ENCODE measurements at regions not wholly inside any gene's neighbourhood (a gene's known extent, or its start where the extent isn't known, plus 50 kb on each side); places are given as distances from the start of the nearest gene placed in this dataset.
"Not testable (repeated sequence)": the region's sequence is repeated elsewhere in the genome, so short reads cannot be mapped to it uniquely, and the experiment has no call there.

DNA sequence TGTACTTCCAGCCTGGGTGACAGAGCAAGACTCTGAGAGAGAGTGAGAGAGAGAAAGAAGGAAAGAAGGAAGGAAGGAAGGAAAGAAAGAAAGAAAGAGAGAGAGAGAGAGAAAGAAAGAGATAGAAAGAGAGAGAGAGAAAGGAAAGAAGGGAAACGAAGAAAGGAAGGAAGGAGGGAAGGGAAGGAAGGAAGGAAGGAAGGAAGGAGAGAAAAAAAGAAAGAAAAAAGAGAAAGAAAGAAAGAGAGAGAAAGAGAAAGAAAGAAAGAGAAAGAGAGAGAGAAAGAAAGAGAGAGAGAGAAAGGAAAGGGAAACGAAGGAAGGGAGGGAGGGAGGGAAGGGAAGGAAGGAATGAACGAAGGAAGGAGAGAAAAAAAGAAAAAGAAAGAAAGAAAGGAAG is 238.6 kb downstream of the ASMT start:
- TF ChIP-seq, protein P1, sequence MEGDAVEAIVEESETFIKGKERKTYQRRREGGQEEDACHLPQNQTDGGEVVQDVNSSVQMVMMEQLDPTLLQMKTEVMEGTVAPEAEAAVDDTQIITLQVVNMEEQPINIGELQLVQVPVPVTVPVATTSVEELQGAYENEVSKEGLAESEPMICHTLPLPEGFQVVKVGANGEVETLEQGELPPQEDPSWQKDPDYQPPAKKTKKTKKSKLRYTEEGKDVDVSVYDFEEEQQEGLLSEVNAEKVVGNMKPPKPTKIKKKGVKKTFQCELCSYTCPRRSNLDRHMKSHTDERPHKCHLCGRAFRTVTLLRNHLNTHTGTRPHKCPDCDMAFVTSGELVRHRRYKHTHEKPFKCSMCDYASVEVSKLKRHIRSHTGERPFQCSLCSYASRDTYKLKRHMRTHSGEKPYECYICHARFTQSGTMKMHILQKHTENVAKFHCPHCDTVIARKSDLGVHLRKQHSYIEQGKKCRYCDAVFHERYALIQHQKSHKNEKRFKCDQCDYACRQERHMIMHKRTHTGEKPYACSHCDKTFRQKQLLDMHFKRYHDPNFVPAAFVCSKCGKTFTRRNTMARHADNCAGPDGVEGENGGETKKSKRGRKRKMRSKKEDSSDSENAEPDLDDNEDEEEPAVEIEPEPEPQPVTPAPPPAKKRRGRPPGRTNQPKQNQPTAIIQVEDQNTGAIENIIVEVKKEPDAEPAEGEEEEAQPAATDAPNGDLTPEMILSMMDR (IDR thresholded peaks at IDR 0.05; ENCODE audit: low read depth, low read length), result no peak
- DNase-seq (ENCODE audit: extremely low read depth, low read depth), result no peak

DNA sequence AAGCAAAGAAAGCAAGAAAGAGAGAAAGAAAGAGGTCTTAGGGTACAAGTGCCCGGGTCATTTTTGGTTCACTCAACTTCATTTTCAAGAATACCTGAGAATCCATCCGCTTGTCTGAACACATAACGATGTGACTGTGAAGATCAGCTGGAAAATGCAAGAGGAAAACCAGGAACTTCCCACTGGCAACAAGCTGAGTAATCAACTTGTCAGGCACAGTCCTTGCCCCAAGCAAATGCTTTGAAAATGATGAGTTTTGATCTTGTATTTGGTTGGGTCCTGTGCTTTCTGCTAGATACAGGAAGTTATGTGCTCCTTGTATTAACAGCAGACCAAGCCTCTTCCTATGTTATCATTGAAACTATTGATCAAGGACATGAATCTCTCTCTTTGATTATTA is 239.1 kb downstream of the ASMT start:
- no peak for DNase-seq (ENCODE audit: extremely low read depth, low read depth)
- TF ChIP-seq, protein P1 (IDR thresholded peaks at IDR 0.05; ENCODE audit: low read depth, low read length), result no peak

DNA sequence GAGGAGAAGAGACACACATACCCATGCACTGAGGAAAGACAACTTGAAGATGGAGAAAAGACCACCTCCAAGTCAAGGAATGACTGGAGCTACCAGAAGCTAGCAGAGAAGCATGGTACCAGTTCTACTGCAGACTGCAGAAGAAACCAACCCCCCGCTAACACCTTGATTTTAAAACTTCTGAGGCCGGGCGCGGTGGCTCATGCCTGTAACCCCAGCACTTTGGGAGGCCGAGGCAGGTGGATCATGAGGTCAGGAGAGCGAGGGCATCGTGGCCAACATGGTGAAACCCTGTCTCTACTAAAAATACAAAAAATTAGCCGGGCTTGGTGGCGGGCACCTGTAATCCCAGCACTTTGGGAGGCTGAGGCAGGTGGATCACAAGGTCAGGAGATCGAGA is 240.0 kb downstream of the ASMT start:
- DNase-seq (ENCODE audit: extremely low read depth, low read depth), result not testable (repeated sequence)

DNA sequence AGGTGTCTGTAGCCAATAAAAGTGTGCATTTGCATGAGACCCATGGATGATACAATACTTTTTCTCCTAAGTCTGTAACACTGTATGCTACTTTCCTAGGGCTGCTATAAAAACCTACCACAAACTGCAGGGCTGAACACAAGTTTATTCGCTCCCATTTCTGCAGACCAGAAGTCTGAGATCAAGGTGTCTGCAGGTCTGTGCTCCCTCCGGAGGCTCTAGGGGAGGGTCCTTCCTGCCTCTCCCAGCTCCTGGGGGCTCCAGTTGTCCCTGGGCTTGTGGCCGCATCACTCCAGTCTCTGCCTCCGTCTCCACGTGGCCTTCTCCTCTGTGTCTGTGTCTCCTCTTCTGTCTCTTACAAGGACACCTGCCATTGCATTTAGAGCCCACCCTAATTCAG is 244.4 kb downstream of the ASMT start:
- DNase-seq (ENCODE audit: extremely low read depth, low read depth), result not testable (repeated sequence)

DNA sequence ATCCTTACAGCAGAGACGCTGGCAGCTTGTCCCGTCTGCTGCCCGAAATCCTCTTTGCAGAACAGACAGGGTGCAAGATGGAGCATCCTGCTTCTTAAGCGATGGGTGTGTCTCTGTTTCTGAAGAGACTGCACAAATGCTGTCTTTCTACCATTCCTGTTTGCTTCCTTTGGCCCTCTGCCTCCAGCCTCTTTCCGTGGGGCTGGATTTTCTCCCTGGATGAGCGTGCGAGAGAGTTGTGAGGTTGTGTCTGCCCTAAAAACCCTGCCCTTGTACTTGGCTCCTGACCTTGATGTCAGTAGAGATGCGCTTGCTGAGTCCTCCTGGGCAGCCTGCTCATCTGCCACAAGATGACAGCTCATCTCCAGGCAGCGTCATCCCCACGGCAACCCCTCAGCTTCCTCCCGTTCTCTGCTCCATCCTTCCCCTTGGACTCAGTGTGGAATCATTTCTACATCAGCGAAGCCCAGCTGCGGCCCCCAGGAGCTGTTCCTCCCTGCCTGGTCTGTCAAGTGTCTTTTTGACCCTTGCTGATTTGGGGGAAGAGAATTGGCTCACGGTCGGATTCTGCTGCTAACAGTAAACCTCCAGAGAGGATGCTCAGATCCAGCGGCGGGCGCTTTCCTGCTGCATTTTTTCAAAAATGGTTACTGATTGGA is 246.2 kb downstream of the ASMT start:
- no peak for DNase-seq (ENCODE audit: extremely low read depth, low read depth)
- TF ChIP-seq, protein P1 (IDR thresholded peaks at IDR 0.05; ENCODE audit: low read depth, low read length), result no peak

DNA sequence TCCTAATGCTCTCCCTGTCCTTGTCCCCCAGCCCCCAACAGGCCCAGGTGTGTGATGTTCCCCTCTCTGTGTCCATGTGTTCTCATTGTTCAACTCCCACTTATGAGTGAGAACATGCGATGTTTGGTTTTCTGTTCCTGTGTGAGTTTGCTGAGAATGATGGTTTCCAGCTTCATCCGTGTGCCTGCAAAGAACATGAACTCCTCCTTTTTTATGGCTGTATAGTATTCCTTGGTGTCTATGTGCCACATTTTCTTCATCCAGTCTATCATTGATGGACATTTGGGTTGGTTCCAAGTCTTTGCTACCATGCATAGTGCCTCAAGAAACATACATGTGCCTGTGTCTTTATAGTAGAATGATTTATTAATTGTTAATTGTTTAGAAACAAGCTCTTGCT is 249.1 kb downstream of the ASMT start:
- DNase-seq (ENCODE audit: extremely low read depth, low read depth), result not testable (repeated sequence)

DNA sequence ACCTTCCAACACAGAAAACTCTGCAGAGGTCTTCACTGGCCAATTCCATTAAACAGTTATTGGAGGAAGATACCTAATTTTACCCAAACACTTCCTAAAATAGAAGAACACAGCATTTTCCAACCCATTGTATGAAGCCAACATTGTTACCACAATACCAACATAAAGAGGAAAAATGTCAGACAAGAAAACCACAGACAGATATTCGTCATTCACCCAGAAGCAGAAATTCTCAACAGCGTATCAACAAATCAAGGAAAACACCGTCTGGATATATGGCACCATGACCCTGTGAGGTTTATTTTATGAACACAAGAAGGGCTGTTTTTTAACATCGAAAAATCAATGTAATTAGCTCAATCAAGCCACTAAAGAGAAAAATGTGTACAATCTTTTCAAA is 255.6 kb downstream of the ASMT start:
- TF ChIP-seq, protein P1 (IDR thresholded peaks at IDR 0.05; ENCODE audit: low read depth, low read length), result no peak
- DNase-seq (ENCODE audit: extremely low read depth, low read depth), result no peak

DNA sequence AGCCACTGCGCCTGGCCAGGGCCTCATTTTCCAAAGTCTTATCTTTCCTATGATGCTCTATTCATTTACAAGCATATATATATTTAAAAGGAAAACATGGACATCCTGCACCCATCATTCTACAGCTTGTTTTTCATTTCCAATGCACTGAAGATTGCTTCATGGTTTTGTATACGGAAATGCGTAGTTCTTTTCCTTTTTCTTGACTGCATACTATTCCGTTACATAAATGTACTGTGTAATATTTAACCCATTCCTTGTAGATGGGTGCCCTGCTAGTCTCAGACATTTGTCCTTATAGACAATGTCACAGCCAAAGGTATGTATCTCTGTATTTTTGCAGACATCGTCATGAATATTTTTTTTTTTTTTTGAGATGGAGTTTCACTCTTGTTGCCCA is 257.0 kb downstream of the ASMT start:
- DNase-seq (ENCODE audit: extremely low read depth, low read depth), result no peak
- TF ChIP-seq, protein P1 (IDR thresholded peaks at IDR 0.05; ENCODE audit: low read depth, low read length), result no peak

DNA sequence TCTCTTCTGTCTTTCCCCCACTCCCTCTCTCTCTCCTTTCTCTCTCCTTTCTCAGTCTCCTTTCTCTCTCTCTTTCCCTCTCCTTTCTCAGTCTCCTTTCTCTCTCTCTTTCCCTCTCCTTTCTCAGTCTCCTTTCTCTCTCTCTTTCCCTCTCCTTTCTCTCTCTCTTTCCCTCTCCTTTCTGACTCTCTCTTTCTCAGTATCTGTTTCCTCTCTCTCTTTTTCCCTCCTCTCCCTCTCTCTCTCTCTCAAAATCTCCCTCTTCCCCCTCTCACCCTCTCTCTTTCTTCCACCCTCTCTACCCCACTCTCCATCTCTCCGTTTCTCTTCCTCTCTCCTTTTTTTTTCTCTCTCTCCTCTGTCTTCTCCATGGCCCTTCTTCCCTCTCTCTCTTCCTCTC is 258.8 kb downstream of the ASMT start:
- DNase-seq (ENCODE audit: extremely low read depth, low read depth), result no peak
- TF ChIP-seq, protein P1 (IDR thresholded peaks at IDR 0.05; ENCODE audit: low read depth, low read length), result no peak
